Calu3 (cell line): ENCODE measurements at regions not wholly inside any gene's neighbourhood (a gene's known extent, or its start where the extent isn't known, plus 50 kb on each side); places are given as distances from the start of the nearest gene placed in this dataset.
"Not testable (repeated sequence)": the region's sequence is repeated elsewhere in the genome, so short reads cannot be mapped to it uniquely, and the experiment has no call there.

Source experiments
- BruUV-seq: library from RNA; stranded (reverse); fragments of 400-500 nt; replicated peaks from 2 replicates; lab custom pipeline; 2021; lab: Mats Ljungman, UMichigan
- CTCF ChIA-PET: fragments of 300-600 bp; sonication (Branson Sonifier 250); formaldehyde crosslinking; loops from one replicate; lab custom pipeline; 2022; ENCODE audit warnings: antibody characterized with exemption; lab: Charles Lee
- DNase-seq: peaks from one replicate; pipeline ENCODE4 v3.0.0; 2022
- H3K27ac Mint-ChIP-seq: one replicate; pipeline ENCODE4 v1.8.0; 2022; ENCODE audit warnings: mixed read lengths; ENCODE audit not compliant: unreplicated experiment
- H3K27me3 Mint-ChIP-seq: one replicate; pipeline ENCODE4 v1.8.0; 2022; ENCODE audit warnings: mixed read lengths; ENCODE audit not compliant: unreplicated experiment
- H3K36me3 Mint-ChIP-seq: one replicate; pipeline ENCODE4 v1.8.0; 2022; ENCODE audit warnings: mild to moderate bottlenecking, moderate library complexity, mixed read lengths; ENCODE audit not compliant: insufficient read depth, unreplicated experiment
- H3K4me1 Mint-ChIP-seq: one replicate; pipeline ENCODE4 v1.8.0; 2022; ENCODE audit warnings: mild to moderate bottlenecking, low read depth, mixed read lengths; ENCODE audit not compliant: unreplicated experiment
- H3K4me3 Mint-ChIP-seq: one replicate; pipeline ENCODE4 v1.8.0; 2022; ENCODE audit warnings: mild to moderate bottlenecking, low read depth, moderate library complexity, mixed read lengths; ENCODE audit not compliant: unreplicated experiment
- H3K9me3 Mint-ChIP-seq: one replicate; pipeline ENCODE4 v1.8.0; 2022; ENCODE audit warnings: low read depth, mixed read lengths; ENCODE audit not compliant: unreplicated experiment
- intact Hi-C: fragments of 100-400 bp; cut with micrococcal nuclease; formaldehyde crosslinking; loops from one replicate; pipeline ENCODE4 v1.10.0; 2022; ENCODE audit not compliant: unreplicated experiment
- TF ChIP-seq, protein P1 (sequence below): fragments of 200-600 bp; IDR thresholded peaks from one replicate; pipeline ENCODE4 v1.8.0; 2022; ENCODE audit warnings: antibody characterized with exemption; ENCODE audit not compliant: unreplicated experiment

DNA sequence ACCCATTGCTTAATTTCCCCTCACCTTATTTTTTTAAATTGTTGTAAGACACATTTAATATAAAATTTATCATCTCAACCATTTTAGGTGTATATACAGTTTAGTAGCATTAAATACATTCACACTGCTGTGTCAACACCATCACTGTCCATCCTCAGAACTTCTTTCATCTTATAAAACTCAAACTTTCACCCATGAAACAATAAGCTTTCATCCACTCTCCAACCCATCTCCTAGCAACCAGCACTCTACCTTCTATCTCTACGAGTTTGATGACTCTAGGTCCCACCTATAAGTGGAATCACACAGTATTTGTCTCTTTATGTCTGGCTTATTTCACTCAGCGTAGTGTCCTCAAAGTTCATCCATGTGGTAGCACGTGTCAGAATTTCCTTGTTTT lies 75.5 kb downstream of the TBX3 start:
- no peaks in the 10 kb centered on the region for H3K4me1 Mint-ChIP-seq
- CTCF ChIA-PET, result no interaction called here
- no peak overlapping the region for H3K27ac Mint-ChIP-seq
- no peaks in the 10 kb centered on the region for H3K27me3 Mint-ChIP-seq
- TF ChIP-seq, protein P1, sequence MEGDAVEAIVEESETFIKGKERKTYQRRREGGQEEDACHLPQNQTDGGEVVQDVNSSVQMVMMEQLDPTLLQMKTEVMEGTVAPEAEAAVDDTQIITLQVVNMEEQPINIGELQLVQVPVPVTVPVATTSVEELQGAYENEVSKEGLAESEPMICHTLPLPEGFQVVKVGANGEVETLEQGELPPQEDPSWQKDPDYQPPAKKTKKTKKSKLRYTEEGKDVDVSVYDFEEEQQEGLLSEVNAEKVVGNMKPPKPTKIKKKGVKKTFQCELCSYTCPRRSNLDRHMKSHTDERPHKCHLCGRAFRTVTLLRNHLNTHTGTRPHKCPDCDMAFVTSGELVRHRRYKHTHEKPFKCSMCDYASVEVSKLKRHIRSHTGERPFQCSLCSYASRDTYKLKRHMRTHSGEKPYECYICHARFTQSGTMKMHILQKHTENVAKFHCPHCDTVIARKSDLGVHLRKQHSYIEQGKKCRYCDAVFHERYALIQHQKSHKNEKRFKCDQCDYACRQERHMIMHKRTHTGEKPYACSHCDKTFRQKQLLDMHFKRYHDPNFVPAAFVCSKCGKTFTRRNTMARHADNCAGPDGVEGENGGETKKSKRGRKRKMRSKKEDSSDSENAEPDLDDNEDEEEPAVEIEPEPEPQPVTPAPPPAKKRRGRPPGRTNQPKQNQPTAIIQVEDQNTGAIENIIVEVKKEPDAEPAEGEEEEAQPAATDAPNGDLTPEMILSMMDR, result no peak
- DNase-seq, result no peak
- no peak overlapping the region for H3K4me3 Mint-ChIP-seq
- H3K9me3 Mint-ChIP-seq, result peaks cover 14% of the 10 kb centered on the region
- intact Hi-C loops, result no loop called here
- H3K36me3 Mint-ChIP-seq, result no peaks in the 10 kb centered on the region
- no TSS peak for BruUV-seq

DNA sequence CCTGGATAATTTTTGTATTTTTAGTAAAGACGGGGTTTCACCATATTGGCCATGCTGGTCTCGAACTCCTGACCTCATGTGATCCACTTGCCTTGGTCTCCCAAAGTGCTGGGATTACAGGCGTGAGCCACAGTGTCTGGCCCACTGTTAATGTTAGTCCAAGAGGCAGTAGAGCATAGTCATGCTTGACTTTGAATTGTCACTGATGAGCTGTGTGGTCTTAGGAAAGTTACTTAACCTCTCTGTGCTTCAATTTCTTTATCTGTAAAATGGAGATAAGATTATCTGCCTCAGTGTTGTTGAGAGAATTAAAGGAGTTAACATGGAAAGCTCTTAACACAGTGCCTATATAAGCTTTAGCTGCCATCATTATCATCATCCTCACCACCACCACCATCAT lies 78.1 kb downstream of the TBX3 start:
- TF ChIP-seq, protein P1, result no peak
- intact Hi-C loops, result no loop called here

DNA sequence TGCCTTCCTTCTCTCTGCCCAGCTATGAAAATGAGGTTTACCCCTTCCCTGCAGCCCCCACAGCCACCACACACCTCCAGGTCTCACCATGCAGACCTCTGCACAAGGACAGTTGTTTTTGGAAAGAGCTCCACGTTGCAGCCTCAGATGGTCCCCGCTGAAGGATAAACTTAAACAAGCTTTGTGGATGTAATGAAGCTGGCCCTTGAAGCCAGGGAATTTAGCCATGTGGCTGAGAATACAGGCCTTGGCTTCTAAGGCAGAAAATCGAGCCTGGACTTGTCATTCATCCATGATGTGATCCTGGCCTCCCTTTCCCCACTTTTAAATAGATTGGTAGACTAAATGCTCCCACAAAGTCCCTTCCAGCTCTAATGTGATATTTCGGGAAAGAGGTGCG lies 79.4 kb downstream of the TBX3 start:
- Mint-ChIP-seq H3K4me1 (no peaks in the 10 kb centered on the region), H3K27me3 (no peaks in the 10 kb centered on the region), H3K4me3 (no peak overlapping the region), H3K36me3 (no peaks in the 10 kb centered on the region), H3K9me3 (peaks cover 14% of the 10 kb centered on the region), H3K27ac (no peak overlapping the region)
- CTCF ChIA-PET, result interaction anchor here (0.5 kb wide), 1 partner anchor 1258 kb away, joined by 6 read pairs; no protein-coding TSS in a partner anchor
- intact Hi-C loops, result no loop called here
- no TSS peak for BruUV-seq
- DNase-seq, result no peak
- TF ChIP-seq, protein P1, result no peak

More for the DNA sequence above, 78.1 kb downstream of the TBX3 start:
- DNase-seq, result no peak
- no peaks in the 10 kb centered on the region for H3K4me1 Mint-ChIP-seq
- H3K4me3 Mint-ChIP-seq, result no peak overlapping the region
- no peaks in the 10 kb centered on the region for H3K27me3 Mint-ChIP-seq
- peaks cover 14% of the 10 kb centered on the region for H3K9me3 Mint-ChIP-seq
- CTCF ChIA-PET, result no interaction called here
- no peaks in the 10 kb centered on the region for H3K36me3 Mint-ChIP-seq
- BruUV-seq, result no TSS peak
- H3K27ac Mint-ChIP-seq, result no peak overlapping the region

DNA sequence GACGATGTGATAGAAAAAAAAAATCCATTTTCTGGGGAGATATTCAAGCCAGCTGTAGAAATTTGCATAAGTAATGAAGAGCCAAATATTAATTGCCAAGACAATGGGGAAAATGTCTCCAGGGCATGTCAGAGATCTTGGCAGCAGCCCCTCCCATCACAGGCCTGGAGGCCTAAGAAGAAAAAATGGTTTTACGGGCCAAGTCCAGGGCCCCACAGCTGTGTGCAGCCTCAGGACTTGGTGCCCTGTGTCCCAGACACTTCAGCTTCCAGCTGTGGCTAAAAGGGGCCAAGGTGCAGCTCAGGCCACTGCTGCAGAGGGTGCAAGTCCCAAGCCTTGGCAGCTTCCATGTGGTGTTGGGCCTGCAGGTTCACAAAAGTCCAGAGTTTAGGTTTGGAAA lies 83.4 kb downstream of the TBX3 start:
- BruUV-seq, H3K27ac Mint-ChIP-seq, H3K4me3 Mint-ChIP-seq, CTCF ChIA-PET, H3K4me1 Mint-ChIP-seq, H3K36me3 Mint-ChIP-seq, intact Hi-C loops, H3K27me3 Mint-ChIP-seq, DNase-seq: not testable (repeated sequence)
- H3K9me3 Mint-ChIP-seq, result peaks cover 11% of the 10 kb centered on the region

DNA sequence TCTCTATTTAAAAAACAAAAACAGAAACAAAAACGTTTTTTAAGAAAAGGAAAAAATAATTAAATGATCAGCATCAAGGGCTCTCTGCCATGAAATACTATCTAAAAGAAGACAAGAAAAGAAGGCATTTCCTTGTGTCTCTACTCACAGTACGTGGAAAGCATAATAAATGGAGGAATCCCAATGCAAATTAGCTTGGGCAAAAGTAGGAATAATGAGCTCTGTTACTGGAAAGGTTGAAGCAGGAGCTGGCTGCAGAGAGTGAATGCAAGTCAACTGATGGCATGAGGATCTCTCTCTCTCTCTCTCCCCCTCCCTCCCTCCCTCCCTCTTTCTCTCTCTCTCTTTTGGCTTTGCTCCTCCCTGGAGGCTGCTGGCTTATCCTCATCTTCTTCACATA lies 85.9 kb downstream of the TBX3 start:
- Mint-ChIP-seq H3K27me3 (no peaks in the 10 kb centered on the region), H3K27ac (no peak overlapping the region), H3K4me1 (no peaks in the 10 kb centered on the region), H3K36me3 (no peaks in the 10 kb centered on the region), H3K4me3 (no peak overlapping the region), H3K9me3 (peaks cover 7% of the 10 kb centered on the region)
- no peak for DNase-seq
- intact Hi-C loops, result no loop called here
- CTCF ChIA-PET, result no interaction called here
- TF ChIP-seq, protein P1, result no peak
- BruUV-seq, result no TSS peak
